ENCODE measurements at regions not wholly inside any gene's neighbourhood (a gene's known extent, or its start where the extent isn't known, plus 50 kb on each side); places are given as distances from the start of the nearest gene placed in this dataset.

DNA sequence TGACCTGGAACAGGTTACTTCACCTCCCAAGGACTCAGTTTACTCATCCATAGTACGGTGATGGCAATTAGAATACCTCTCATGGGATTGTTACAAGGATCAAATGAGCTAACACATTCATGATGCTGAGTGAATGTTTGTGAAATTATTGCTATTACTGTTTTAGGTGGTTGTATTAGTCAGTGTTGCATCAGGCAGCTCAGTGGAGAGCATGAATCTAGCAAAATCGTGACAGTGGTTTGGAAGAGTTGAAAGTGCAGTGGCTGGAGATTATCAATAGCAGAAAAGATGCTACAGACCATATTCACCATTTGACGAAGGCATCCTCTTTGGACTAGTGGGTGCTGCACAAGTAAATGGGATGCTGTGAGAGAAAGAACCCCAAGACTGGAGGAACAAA is 50.4 kb upstream of the CTNNBL1 start:
- no peaks in the 10 kb centered on the region for H3K36me3 ChIP-seq (ENCODE audit: control insufficient read depth in 2 of 2, insufficient read depth in 2 of 2, low read length in 1 of 2)
- H3K4me3 ChIP-seq (ENCODE audit: low read length in 2 of 2), result no peak overlapping the region
- WGBS, result 82% methylated on average over 3 of the region's 3 CpGs
- no peaks in the 10 kb centered on the region for H3K9me3 ChIP-seq (ENCODE audit: control insufficient read depth in 2 of 2, insufficient read depth in 1 of 2, low read length in 1 of 2)
- H3K27ac ChIP-seq (ENCODE audit: low read depth in 1 of 2, low read length in 1 of 2), result no peak overlapping the region
- no peaks in the 10 kb centered on the region for H3K4me1 ChIP-seq (ENCODE audit: control insufficient read depth in 2 of 2, insufficient read depth in 2 of 2, low read length in 2 of 2)
- peaks cover 0 to 9% of the 10 kb centered on the region in 2 donors for H3K27me3 ChIP-seq (ENCODE audit: control insufficient read depth in 2 of 2, insufficient read depth in 1 of 2, low read length in 1 of 2)
- DNase-seq (ENCODE audit: low read depth in 6 of 9, low spot score in 9 of 9), result no peak

DNA sequence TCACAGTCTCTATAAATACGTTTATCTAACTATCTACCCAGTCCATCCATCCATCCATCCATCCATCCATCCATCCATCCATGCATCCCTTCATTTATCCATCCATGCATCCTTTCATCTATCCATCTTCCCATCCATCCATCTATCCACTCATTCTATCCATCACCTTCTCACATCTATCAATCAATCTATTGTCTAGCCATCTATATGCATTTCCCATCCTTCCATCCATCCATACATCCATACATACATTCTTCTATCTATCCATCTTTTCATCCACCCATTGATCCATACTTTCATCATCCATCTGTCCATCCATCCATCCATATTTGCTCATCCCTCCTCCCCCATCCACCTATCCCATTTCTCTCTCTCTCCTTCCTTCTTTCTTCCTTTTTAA is 51.6 kb upstream of the CTNNBL1 start:
- Histone ChIP-seq H3K36me3 (ENCODE audit: control insufficient read depth in 2 of 2, insufficient read depth in 2 of 2, low read length in 1 of 2) (no peaks in the 10 kb centered on the region), H3K4me3 (ENCODE audit: low read length in 2 of 2) (no peak overlapping the region), H3K9me3 (ENCODE audit: control insufficient read depth in 2 of 2, insufficient read depth in 1 of 2, low read length in 1 of 2) (no peaks in the 10 kb centered on the region), H3K27ac (ENCODE audit: low read depth in 1 of 2, low read length in 1 of 2) (no peak overlapping the region), H3K27me3 (ENCODE audit: control insufficient read depth in 2 of 2, insufficient read depth in 1 of 2, low read length in 1 of 2) (peaks cover 0 to 9% of the 10 kb centered on the region in 2 donors), H3K4me1 (ENCODE audit: control insufficient read depth in 2 of 2, insufficient read depth in 2 of 2, low read length in 2 of 2) (no peaks in the 10 kb centered on the region)
- no peak for DNase-seq (ENCODE audit: low read depth in 6 of 9, low spot score in 9 of 9)
- 92% methylated on average over 1 of the region's 1 CpG for WGBS

DNA sequence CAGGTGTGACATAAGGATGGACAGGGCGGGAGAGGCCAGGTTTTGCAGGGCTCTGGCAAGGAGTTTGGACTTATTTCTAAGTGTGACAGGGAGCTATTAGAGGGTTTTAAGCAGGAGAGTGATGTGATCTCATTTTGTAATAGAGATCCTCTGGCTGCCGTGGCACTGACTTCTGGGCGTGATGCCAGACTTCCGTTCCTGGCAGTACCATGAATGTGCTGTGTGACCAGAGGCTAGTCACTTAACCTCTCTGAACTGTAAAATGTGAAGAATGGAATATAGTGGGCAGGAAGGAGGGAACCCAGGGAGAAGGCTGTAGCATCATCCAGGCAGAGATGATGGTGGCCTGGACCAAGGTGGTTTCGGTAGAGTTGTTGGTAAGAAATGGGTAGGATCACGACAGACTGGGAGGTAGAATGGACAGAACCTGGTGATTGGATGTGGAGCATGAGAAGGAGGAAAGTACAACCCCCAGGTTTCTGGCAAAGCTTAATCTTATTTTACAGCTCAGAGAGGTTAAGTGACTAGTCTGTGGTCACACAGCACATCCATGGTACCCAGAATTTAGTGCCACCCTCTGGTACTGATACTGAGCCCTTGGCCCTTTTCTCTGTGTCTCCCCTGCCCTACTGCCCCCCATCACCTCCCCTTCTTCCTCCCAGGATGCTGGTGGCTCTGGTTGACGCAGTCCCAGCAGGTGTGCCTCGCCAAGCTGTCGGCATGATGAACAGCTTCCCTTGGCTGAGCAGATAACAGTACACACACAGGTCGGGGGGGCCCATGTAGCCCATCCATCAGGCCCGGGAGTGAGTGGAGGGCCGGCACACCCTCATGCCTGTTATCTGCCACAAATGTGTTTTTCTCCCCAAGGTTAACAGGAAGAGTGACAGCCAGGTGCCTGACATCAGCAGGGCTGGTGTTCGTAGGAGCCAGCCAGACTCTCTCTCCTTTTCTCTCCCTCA is 52.9 kb upstream of the CTNNBL1 start:
- Histone ChIP-seq H3K27me3 (ENCODE audit: control insufficient read depth in 2 of 2, insufficient read depth in 1 of 2, low read length in 1 of 2) (peaks cover 0 to 9% of the 10 kb centered on the region in 2 donors), H3K4me1 (ENCODE audit: control insufficient read depth in 2 of 2, insufficient read depth in 2 of 2, low read length in 2 of 2) (no peaks in the 10 kb centered on the region), H3K4me3 (ENCODE audit: low read length in 2 of 2) (no peak overlapping the region), H3K9me3 (ENCODE audit: control insufficient read depth in 2 of 2, insufficient read depth in 1 of 2, low read length in 1 of 2) (no peaks in the 10 kb centered on the region), H3K36me3 (ENCODE audit: control insufficient read depth in 2 of 2, insufficient read depth in 2 of 2, low read length in 1 of 2) (no peaks in the 10 kb centered on the region), H3K27ac (ENCODE audit: low read depth in 1 of 2, low read length in 1 of 2) (no peak overlapping the region)
- WGBS, result 55% methylated on average over 13 of the region's 13 CpGs
- DNase-seq (ENCODE audit: low read depth in 6 of 9, low spot score in 9 of 9), result no peak

DNA sequence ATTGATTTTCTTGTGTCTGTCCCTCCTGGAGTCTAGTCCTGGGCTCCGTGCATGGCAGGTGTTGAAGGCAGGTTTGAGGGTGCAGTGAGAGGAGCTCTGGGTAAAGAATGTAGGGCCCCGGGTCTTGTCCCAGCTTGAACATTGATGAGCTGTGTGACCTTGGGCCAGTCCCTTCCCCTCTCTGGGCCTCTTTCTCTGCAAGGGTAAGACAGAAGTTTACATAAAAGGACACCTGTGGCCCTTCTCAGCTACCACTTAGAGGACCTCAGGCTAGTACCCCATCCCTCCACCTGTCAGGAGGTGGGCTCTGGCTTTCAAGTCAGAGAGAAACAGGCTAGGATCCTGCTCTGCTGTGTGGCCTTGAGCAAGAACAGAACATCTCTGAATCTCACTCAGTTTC is 55.3 kb upstream of the CTNNBL1 start:
- Histone ChIP-seq H3K36me3 (ENCODE audit: control insufficient read depth in 2 of 2, insufficient read depth in 2 of 2, low read length in 1 of 2) (no peaks in the 10 kb centered on the region), H3K4me1 (ENCODE audit: control insufficient read depth in 2 of 2, insufficient read depth in 2 of 2, low read length in 2 of 2) (no peaks in the 10 kb centered on the region), H3K4me3 (ENCODE audit: low read length in 2 of 2) (no peak overlapping the region), H3K27ac (ENCODE audit: low read depth in 1 of 2, low read length in 1 of 2) (no peak overlapping the region), H3K27me3 (ENCODE audit: control insufficient read depth in 2 of 2, insufficient read depth in 1 of 2, low read length in 1 of 2) (peaks cover 0 to 6% of the 10 kb centered on the region in 2 donors), H3K9me3 (ENCODE audit: control insufficient read depth in 2 of 2, insufficient read depth in 1 of 2, low read length in 1 of 2) (no peaks in the 10 kb centered on the region)
- WGBS, result 88% methylated on average over 2 of the region's 2 CpGs
- no peak for DNase-seq (ENCODE audit: low read depth in 6 of 9, low spot score in 9 of 9)

DNA sequence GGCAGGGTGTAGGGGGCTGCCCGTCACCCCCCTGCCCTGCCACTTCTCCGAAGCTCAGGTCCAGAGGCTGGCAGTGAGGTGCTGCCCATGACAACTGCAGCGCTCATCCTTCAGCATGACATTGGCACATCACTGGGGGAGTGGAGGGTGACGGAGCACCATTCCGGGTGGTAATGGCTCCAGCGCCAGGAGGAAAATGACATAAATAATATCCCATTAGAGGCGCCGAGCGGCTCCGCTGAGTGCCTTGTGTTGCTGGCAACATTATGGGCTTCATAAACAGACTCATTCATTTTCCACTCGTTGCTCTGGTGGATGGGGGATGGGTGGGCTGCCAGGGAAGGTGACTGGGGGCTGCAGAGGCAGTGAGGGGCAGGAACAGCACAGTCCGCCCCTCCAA is 56.9 kb upstream of the CTNNBL1 start:
- no peak overlapping the region for H3K4me3 ChIP-seq (ENCODE audit: low read length in 2 of 2)
- no peak overlapping the region for H3K27ac ChIP-seq (ENCODE audit: low read depth in 1 of 2, low read length in 1 of 2)
- no peaks in the 10 kb centered on the region for H3K9me3 ChIP-seq (ENCODE audit: control insufficient read depth in 2 of 2, insufficient read depth in 1 of 2, low read length in 1 of 2)
- WGBS, result 89% methylated on average over 12 of the region's 12 CpGs
- no peak for DNase-seq (ENCODE audit: low read depth in 6 of 9, low spot score in 9 of 9)
- H3K4me1 ChIP-seq (ENCODE audit: control insufficient read depth in 2 of 2, insufficient read depth in 2 of 2, low read length in 2 of 2), result no peaks in the 10 kb centered on the region
- H3K27me3 ChIP-seq (ENCODE audit: control insufficient read depth in 2 of 2, insufficient read depth in 1 of 2, low read length in 1 of 2), result peaks cover 0 to 6% of the 10 kb centered on the region in 2 donors
- no peaks in the 10 kb centered on the region for H3K36me3 ChIP-seq (ENCODE audit: control insufficient read depth in 2 of 2, insufficient read depth in 2 of 2, low read length in 1 of 2)

DNA sequence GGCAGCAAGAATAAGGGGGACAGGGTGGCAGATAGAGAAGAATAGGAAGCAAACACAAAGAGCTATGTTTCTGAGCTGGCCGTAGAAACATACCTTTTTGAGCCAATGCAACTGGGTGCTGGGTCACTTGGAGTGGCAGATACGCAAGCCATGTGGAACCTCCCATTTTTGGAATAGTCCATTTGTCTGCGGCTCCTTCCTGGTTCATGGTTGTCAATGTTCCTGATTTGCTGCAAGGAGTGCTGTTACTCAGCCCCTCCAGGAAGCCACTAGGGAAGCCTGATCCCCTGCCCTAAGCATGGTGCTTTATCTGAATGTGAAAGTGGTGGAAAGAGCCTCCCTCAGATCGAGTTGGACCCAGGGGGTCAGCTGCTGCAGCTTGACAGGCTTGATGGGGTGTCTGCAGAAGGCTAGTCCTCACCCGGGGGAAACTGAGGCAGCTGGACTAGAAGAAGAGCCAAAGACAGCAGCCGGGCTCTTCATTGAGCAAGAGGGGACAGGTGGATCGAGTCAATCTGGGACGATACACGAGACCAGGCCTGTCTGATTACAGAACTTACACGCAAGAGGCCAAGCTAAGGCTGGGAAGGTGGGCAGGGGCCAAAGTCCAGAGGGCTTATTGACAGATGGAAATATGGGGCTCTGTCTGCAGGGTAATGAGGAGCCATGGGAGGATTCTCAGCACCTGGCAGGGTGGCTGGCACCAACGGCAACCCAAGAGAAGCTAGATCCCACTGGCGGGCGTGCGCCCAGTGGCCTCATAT is 57.4 kb upstream of the CTNNBL1 start:
- Histone ChIP-seq H3K4me1 (ENCODE audit: control insufficient read depth in 2 of 2, insufficient read depth in 2 of 2, low read length in 2 of 2) (no peaks in the 10 kb centered on the region), H3K4me3 (ENCODE audit: low read length in 2 of 2) (no peak overlapping the region), H3K36me3 (ENCODE audit: control insufficient read depth in 2 of 2, insufficient read depth in 2 of 2, low read length in 1 of 2) (no peaks in the 10 kb centered on the region), H3K9me3 (ENCODE audit: control insufficient read depth in 2 of 2, insufficient read depth in 1 of 2, low read length in 1 of 2) (no peaks in the 10 kb centered on the region), H3K27me3 (ENCODE audit: control insufficient read depth in 2 of 2, insufficient read depth in 1 of 2, low read length in 1 of 2) (peaks cover 0 to 6% of the 10 kb centered on the region in 2 donors), H3K27ac (ENCODE audit: low read depth in 1 of 2, low read length in 1 of 2) (no peak overlapping the region)
- 84% methylated on average over 14 of the region's 14 CpGs for WGBS
- no peak for DNase-seq (ENCODE audit: low read depth in 6 of 9, low spot score in 9 of 9)

DNA sequence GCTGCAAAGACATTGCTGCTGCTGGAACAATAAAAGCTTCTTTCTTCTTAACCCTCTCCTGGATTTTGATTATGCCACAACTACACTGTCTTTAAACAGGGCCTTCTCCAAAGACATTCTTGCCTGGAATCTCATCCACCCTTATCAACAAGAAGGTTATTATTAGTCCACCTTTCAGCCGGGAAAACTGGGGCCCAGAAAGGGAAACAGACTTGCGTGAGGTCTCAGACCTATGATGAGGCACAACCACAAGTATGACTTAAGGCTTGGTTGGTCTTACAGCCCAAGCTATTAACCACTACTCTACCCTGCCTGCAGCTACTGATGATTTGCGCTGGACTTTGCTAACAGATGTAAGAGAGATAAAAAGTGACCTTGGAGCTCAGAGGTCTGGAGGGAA is 62.8 kb upstream of the CTNNBL1 start:
- peaks cover 0 to 4% of the 10 kb centered on the region in 2 donors for H3K27me3 ChIP-seq (ENCODE audit: control insufficient read depth in 2 of 2, insufficient read depth in 1 of 2, low read length in 1 of 2)

DNA sequence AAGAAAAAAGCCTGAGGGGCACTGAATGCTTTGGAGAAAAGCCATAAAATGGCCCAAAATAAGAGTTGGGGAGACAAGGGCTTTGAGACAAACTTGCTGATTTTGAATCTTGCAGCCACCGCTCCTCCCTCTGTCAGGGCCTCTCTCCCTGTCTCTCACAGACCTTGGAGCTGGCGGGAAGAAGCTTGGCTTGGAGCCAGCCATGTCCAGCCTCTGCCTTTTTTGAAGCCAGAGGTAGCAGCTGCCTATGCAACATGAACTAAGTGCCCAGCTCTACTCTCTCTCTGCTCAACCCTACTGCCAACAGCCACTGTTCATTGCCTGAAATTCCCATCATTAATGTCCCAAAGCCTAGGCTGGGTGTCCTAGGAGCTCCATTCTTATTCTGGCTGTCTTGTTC is 63.7 kb upstream of the CTNNBL1 start:
- DNase-seq (ENCODE audit: low read depth in 6 of 9, low spot score in 9 of 9), result no peak
- H3K27ac ChIP-seq (ENCODE audit: low read depth in 1 of 2, low read length in 1 of 2), result no peak overlapping the region
- H3K36me3 ChIP-seq (ENCODE audit: control insufficient read depth in 2 of 2, insufficient read depth in 2 of 2, low read length in 1 of 2), result no peaks in the 10 kb centered on the region
- H3K4me1 ChIP-seq (ENCODE audit: control insufficient read depth in 2 of 2, insufficient read depth in 2 of 2, low read length in 2 of 2), result no peaks in the 10 kb centered on the region
- H3K9me3 ChIP-seq (ENCODE audit: control insufficient read depth in 2 of 2, insufficient read depth in 1 of 2, low read length in 1 of 2), result no peaks in the 10 kb centered on the region
- H3K4me3 ChIP-seq (ENCODE audit: low read length in 2 of 2), result no peak overlapping the region
- peaks cover 0 to 4% of the 10 kb centered on the region in 2 donors for H3K27me3 ChIP-seq (ENCODE audit: control insufficient read depth in 2 of 2, insufficient read depth in 1 of 2, low read length in 1 of 2)
- 74% methylated on average over 2 of the region's 2 CpGs for WGBS

More for the DNA sequence above, 62.8 kb upstream of the CTNNBL1 start:
- Histone ChIP-seq H3K4me1 (ENCODE audit: control insufficient read depth in 2 of 2, insufficient read depth in 2 of 2, low read length in 2 of 2) (no peaks in the 10 kb centered on the region), H3K36me3 (ENCODE audit: control insufficient read depth in 2 of 2, insufficient read depth in 2 of 2, low read length in 1 of 2) (no peaks in the 10 kb centered on the region), H3K27ac (ENCODE audit: low read depth in 1 of 2, low read length in 1 of 2) (no peak overlapping the region), H3K9me3 (ENCODE audit: control insufficient read depth in 2 of 2, insufficient read depth in 1 of 2, low read length in 1 of 2) (no peaks in the 10 kb centered on the region), H3K4me3 (ENCODE audit: low read length in 2 of 2) (no peak overlapping the region)
- no peak for DNase-seq (ENCODE audit: low read depth in 6 of 9, low spot score in 9 of 9)
- 59% methylated on average over 3 of the region's 3 CpGs for WGBS

DNA sequence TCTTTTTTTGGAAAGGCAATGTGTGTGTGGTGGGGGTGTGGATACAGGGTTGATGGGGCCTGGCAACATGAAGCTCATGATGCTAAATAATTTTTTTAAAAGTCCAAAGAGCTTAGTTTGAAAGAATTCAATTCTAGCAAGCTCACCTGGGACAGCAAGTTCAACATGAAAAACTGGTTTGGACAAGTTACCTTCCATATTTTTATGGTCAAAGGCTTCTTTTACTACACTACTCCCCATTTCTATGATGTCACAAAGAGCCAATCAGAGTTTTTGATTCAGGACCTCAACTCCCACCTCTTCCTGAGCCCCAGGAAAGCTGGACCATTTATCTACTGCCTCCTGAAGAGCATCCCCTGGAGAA is 66.1 kb upstream of the CTNNBL1 start:
- no peaks in the 10 kb centered on the region for H3K9me3 ChIP-seq (ENCODE audit: control insufficient read depth in 2 of 2, insufficient read depth in 1 of 2, low read length in 1 of 2)
- H3K36me3 ChIP-seq (ENCODE audit: control insufficient read depth in 2 of 2, insufficient read depth in 2 of 2, low read length in 1 of 2), result no peaks in the 10 kb centered on the region
- H3K4me3 ChIP-seq (ENCODE audit: low read length in 2 of 2), result no peak overlapping the region
- DNase-seq (ENCODE audit: low read depth in 6 of 9, low spot score in 9 of 9), result no peak
- no peak overlapping the region for H3K27ac ChIP-seq (ENCODE audit: low read depth in 1 of 2, low read length in 1 of 2)
- H3K27me3 ChIP-seq (ENCODE audit: control insufficient read depth in 2 of 2, insufficient read depth in 1 of 2, low read length in 1 of 2), result peaks cover 0 to 5% of the 10 kb centered on the region in 2 donors
- no peaks in the 10 kb centered on the region for H3K4me1 ChIP-seq (ENCODE audit: control insufficient read depth in 2 of 2, insufficient read depth in 2 of 2, low read length in 2 of 2)

Data from thymus (tissue), 11 donors.